HL-60 (cell line): ENCODE measurements at regions not wholly inside any gene's neighbourhood (a gene's known extent, or its start where the extent isn't known, plus 50 kb on each side); places are given as distances from the start of the nearest gene placed in this dataset.

ENCODE experiments used
- GABPA ChIP-seq: IDR thresholded peaks from 2 replicates; pipeline ENCODE4 v1.6.1; 2012; ENCODE audit warnings: low read depth
- POLR2AphosphoS5 ChIP-seq: IDR thresholded peaks from 2 replicates; pipeline ENCODE4 v1.6.1; 2012; ENCODE audit warnings: low read depth
- SPI1 ChIP-seq: IDR thresholded peaks from 2 replicates; pipeline ENCODE4 v1.6.1; 2012; ENCODE audit warnings: low read depth, mild to moderate bottlenecking, borderline replicate concordance
- TF ChIP-seq, protein P1 (sequence below): IDR thresholded peaks from one replicate; pipeline ENCODE4 v1.5.1; 2011; ENCODE audit warnings: low read length, control low read depth, inconsistent platforms; ENCODE audit not compliant: insufficient read depth

DNA sequence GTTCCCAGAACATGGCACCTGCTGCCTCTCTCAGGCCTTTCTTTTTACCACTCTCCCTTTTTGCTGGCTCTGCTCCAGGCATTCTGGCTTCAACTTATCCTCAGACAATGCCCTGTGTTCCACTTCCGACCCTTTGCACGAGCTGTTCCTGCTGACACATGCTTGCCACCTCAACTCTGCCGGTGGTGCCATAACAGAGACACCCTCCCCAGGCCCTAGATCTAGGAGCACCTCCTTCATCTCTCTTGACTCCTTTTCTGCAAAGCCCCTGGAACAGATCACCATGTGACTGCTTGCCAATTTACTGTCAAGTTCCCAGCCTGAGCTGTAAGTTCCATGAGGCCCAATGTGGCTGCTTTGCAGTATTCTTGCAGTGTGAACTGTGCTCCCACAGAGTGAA lies 256.0 kb upstream of the MKI67 start:
- TF ChIP-seq, protein P1, sequence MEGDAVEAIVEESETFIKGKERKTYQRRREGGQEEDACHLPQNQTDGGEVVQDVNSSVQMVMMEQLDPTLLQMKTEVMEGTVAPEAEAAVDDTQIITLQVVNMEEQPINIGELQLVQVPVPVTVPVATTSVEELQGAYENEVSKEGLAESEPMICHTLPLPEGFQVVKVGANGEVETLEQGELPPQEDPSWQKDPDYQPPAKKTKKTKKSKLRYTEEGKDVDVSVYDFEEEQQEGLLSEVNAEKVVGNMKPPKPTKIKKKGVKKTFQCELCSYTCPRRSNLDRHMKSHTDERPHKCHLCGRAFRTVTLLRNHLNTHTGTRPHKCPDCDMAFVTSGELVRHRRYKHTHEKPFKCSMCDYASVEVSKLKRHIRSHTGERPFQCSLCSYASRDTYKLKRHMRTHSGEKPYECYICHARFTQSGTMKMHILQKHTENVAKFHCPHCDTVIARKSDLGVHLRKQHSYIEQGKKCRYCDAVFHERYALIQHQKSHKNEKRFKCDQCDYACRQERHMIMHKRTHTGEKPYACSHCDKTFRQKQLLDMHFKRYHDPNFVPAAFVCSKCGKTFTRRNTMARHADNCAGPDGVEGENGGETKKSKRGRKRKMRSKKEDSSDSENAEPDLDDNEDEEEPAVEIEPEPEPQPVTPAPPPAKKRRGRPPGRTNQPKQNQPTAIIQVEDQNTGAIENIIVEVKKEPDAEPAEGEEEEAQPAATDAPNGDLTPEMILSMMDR = no peak
- TF ChIP-seq POLR2AphosphoS5 (no peak), GABPA (no peak), SPI1 (no peak)
